HS-5 (cell line): ENCODE measurements at regions not wholly inside any gene's neighbourhood (a gene's known extent, or its start where the extent isn't known, plus 50 kb on each side); places are given as distances from the start of the nearest gene placed in this dataset.

ENCODE experiments used
- DNase-seq: peaks from one replicate; pipeline ENCODE4 v3.0.0-alpha.2; 2012; ENCODE audit warnings: low read depth

- DNase-seq, result no peak
Observed at GRCh38 chrX:39560271-39560670, 537.5 kb downstream of the BCOR start.

- no peak for DNase-seq
Observed at GRCh38 chrX:39563178-39563577, 534.6 kb downstream of the BCOR start.

- DNase-seq, result no peak
Observed at GRCh38 chrX:39564751-39565150, 533.0 kb downstream of the BCOR start.

GRCh38 chrX:39574178-39574577 lies 523.6 kb downstream of the BCOR start:
- DNase-seq, result no peak

- DNase-seq, result no peak
Observed at GRCh38 chrX:39576041-39576872, 521.5 kb downstream of the BCOR start.

- no peak for DNase-seq
Observed at GRCh38 chrX:39577206-39577984, 520.4 kb downstream of the BCOR start.

DNA sequence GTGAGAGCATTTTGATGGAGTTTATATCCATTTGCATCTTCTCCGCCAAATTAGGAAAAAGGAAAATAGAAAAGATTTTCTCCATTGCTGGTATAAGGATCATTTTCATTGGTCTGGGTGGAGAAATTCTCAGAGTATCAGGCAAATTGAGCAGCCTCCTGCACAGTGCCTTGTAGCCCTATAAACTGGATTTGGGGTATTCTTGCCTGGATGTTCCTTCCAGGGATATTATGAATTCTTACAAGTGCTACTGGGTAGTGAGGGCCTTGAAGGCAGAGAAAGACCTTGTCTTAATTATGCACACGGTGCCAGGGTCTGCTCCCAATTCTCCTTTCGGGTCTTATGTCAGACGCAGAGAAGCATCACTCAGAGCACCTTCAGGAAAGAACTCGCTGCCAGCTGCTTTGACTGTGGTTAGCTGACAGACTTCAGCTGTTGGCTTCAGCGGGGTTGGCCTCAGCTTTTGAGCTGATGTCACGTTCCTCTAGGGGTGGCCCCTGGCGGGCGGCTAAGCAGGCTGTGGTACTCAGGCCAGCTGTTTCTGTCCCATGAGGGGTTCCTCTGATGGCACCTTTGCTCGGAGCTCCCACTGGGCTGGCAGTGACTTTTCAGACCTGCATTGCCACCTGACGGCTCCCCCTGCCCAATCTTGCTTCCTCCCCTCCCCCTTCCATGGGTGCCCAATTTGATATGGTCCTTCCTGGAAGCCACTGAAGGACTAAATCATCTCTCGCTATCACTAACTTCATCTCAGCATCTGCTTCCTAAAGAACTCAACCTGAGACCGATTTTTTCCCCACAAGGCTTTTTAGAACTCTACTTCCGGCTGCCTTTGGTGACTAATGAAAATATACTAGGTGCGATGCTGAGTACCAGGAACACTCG lies 519.5 kb downstream of the BCOR start:
- DNase-seq, result no peak

DNA sequence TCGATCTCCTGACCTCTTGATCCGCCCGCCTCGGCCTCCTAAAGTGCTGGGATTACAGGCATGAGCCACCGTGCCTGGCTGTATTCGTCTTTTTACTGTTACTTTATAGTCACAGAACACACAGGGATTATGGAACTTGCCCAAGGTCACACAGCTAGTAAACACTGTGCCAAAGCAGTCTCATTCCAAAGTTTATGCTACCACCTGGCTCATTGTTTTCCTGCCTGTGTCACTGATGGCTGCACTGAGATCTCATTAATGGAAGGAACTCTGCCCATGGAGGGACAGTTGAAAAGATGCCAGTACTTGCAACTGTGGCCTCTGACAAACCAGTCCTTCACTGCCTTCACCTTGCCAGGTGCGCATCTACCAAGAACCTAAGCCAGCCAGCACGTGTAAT lies 517.7 kb downstream of the BCOR start:
- no peak for DNase-seq

GRCh38 chrX:39581411-39581810 lies 516.3 kb downstream of the BCOR start:
- no peak for DNase-seq

GRCh38 chrX:39582091-39582490 lies 515.7 kb downstream of the BCOR start:
- DNase-seq, result no peak

DNA sequence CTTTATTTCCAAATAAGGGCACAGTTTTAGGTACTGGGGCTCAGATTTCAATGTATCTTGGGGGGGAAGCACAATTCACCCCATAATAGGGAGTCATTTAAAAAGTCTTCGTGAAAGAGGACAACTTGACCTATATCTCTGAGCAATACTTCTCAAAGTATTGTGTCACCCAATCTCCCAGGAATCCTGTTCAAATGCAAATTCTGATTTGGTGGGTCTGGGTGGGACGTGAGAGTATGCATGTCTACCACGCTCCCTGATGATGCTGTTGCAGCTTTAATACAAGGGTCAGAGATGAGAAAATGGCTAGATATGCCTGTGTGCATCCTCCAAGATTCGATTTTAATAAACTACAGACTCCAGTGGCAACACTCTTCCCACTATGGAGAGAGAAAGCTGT lies 514.8 kb downstream of the BCOR start:
- DNase-seq, result no peak

GRCh38 chrX:39585808-39586207 lies 511.9 kb downstream of the BCOR start:
- no peak for DNase-seq

DNA sequence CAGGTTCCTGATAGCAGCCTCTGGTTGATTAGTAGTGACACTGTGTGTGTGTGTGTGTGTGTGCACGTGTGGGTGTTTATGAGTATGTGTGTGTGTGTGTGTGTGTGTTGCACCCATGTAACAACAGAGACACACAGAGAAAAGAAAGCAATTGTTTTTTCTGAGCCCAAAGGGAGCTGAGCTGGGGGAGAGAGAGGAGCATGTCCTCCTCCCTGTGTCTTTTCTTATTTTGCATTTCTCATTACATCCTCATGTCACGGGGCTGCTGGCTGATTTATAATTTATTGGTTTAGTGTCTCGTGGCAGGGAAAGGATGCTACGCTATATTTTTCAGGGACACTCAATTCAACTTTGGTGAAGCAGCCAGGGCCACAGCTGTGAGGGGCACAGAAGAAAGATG lies 511.4 kb downstream of the BCOR start:
- no peak for DNase-seq

DNA sequence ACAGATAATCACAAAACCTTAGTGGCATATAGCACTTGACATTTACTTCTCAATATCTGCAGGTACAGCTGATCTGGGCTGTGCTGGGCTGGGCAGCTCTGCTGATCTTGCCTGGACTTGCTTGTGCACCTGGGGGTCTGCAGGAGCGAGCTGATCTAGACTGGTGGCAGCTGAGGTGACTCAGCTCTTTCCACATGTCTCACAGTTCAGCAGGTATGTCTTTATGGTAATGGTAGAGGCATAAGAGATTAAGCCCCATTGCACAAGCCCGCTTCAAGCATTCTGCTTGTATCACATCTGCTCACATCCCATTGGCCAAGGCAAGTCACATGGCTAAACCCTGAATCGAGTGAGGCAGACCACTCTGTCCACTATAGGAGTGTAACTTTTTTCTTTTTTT lies 506.7 kb downstream of the BCOR start:
- DNase-seq, result no peak

DNA sequence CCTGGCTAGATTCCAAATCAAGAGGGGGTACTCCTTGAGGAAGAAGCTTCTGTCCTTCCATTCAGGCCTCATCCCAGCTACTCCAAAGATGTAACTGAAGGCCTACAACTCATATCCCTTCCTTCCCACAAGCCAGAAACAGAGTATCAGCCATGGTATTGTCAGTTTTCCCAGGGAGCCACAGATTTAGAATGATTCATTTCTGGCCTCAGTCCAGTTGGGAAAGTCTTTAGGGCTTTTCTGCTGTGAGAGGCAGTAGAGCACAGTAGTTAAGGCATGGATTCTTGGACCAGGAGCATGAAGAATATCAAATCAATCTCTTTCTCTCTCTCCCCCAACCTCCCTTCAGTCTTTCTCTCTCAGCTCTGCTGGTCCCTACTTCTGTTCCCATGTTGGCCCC lies 505.0 kb downstream of the BCOR start:
- no peak for DNase-seq

- DNase-seq, result no peak
Observed at GRCh38 chrX:39595977-39596376, 501.8 kb downstream of the BCOR start.

DNA sequence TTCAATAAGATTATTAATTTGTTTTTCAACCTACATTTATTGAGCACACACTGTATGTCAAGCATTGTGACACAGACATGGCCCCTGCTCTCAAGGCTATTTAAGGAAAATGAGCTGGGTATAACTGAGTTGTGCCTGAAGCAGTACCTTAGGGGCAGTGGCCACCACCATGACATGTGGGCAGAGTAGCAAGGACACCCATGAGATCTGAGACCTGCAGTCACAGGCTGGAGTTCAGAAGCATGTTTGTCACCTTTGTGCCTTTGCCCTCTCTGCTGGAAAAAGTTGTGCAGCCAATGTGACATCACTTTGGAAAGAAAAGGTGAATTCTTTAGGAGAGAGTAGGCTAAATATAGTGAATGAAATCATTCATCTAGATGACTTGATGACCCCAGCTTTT lies 501.3 kb downstream of the BCOR start:
- DNase-seq, result no peak

- DNase-seq, result no peak
Observed at GRCh38 chrX:39599339-39599738, 498.4 kb downstream of the BCOR start.

- no peak for DNase-seq
Observed at GRCh38 chrX:39600222-39600621, 497.5 kb downstream of the BCOR start.

- DNase-seq, result no peak
Observed at GRCh38 chrX:39601231-39602177, 496.3 kb downstream of the BCOR start.

DNA sequence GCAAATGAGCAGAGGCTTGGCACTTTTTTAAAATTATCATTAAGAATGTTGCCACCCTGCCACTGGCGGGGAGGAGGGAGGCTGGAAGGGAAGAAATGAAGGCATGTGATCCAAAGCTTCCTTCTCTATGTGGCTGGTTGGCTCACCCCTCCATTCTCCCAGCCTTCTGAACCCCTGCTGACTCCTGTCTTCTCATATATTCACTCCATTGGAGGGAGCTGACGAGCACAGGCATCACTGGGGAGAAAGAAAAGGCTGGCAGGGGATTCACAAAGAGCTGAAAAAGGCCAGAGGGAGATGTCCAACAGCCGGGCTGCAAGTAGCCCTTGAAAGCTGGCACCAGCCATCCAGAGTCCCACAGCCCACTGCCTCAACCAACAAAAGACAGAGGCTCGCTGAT lies 495.6 kb downstream of the BCOR start:
- no peak for DNase-seq
